Smooth muscle cell of the brain vasculature (primary cell): ENCODE measurements at regions not wholly inside any gene's neighbourhood (a gene's known extent, or its start where the extent isn't known, plus 50 kb on each side); places are given as distances from the start of the nearest gene placed in this dataset.
"Not testable (repeated sequence)": the region's sequence is repeated elsewhere in the genome, so short reads cannot be mapped to it uniquely, and the experiment has no call there.

ENCODE experiments used
- DNase-seq: peaks from one replicate; pipeline ENCODE4 v3.0.0-alpha.2; 2012; ENCODE audit warnings: low read depth, low spot score

- no peak for DNase-seq
Observed at GRCh38 chr13:90500569-90500968, 846.9 kb upstream of the MIR17HG start.

GRCh38 chr13:90502153-90502552 lies 845.3 kb upstream of the MIR17HG start:
- no peak for DNase-seq

GRCh38 chr13:90502762-90503161 lies 844.7 kb upstream of the MIR17HG start:
- DNase-seq: no peak

- no peak for DNase-seq
Observed at GRCh38 chr13:90510319-90510718, 837.2 kb upstream of the MIR17HG start.

GRCh38 chr13:90511903-90512302 lies 835.6 kb upstream of the MIR17HG start:
- no peak for DNase-seq

- not testable (repeated sequence) for DNase-seq
Observed at GRCh38 chr13:90514712-90515111, 832.8 kb upstream of the MIR17HG start.

GRCh38 chr13:90518417-90518816 lies 829.1 kb upstream of the MIR17HG start:
- no peak for DNase-seq

- DNase-seq: no peak
Observed at GRCh38 chr13:90519157-90519556, 828.3 kb upstream of the MIR17HG start.

- DNase-seq: no peak
Observed at GRCh38 chr13:90526711-90527110, 820.8 kb upstream of the MIR17HG start.

GRCh38 chr13:90531744-90532143 lies 815.7 kb upstream of the MIR17HG start:
- DNase-seq: no peak

- no peak for DNase-seq
Observed at GRCh38 chr13:90532861-90533492, 814.5 kb upstream of the MIR17HG start.

- DNase-seq: no peak
Observed at GRCh38 chr13:90533866-90534265, 813.6 kb upstream of the MIR17HG start.

- DNase-seq: no peak
Observed at GRCh38 chr13:90534617-90535370, 812.7 kb upstream of the MIR17HG start.

GRCh38 chr13:90535421-90535820 lies 812.1 kb upstream of the MIR17HG start:
- DNase-seq: no peak

GRCh38 chr13:90538063-90538462 lies 809.4 kb upstream of the MIR17HG start:
- no peak for DNase-seq

GRCh38 chr13:90541346-90541745 lies 806.1 kb upstream of the MIR17HG start:
- no peak for DNase-seq

- no peak for DNase-seq
Observed at GRCh38 chr13:90542959-90543505, 804.5 kb upstream of the MIR17HG start.

- DNase-seq: no peak
Observed at GRCh38 chr13:90545070-90545840, 802.2 kb upstream of the MIR17HG start.

GRCh38 chr13:90547272-90547790 lies 800.2 kb upstream of the MIR17HG start:
- no peak for DNase-seq

GRCh38 chr13:90551253-90551652 lies 796.2 kb upstream of the MIR17HG start:
- DNase-seq: no peak

GRCh38 chr13:90552702-90553101 lies 794.8 kb upstream of the MIR17HG start:
- no peak for DNase-seq

- no peak for DNase-seq
Observed at GRCh38 chr13:90553159-90553558, 794.3 kb upstream of the MIR17HG start.
